SJSA1 (cell line): ENCODE measurements at regions not wholly inside any gene's neighbourhood (a gene's known extent, or its start where the extent isn't known, plus 50 kb on each side); places are given as distances from the start of the nearest gene placed in this dataset.

Experiments used
- DNase-seq, 2 experiments: peaks; one replicate each; pipeline ENCODE4 v3.0.0-alpha.2; 2015 to 2020; ENCODE audit warnings: low spot score in 2 of 2, low read depth in 1 of 2
- H3K27ac ChIP-seq: fragments of 250-450 bp; sonication (Bioruptor Pico); 2 replicates; pipeline ENCODE4 v1.5.1; 2020; ENCODE audit warnings: mild to moderate bottlenecking, moderate library complexity
- H3K27me3 ChIP-seq: fragments of 250-450 bp; sonication (Bioruptor Pico); replicated peaks from 2 replicates; pipeline ENCODE4 v1.5.1; 2020; ENCODE audit warnings: mild to moderate bottlenecking, moderate library complexity
- H3K36me3 ChIP-seq: fragments of 250-450 bp; sonication (Bioruptor Pico); 2 replicates; pipeline ENCODE4 v1.5.1; 2020; ENCODE audit warnings: mild to moderate bottlenecking
- H3K4me1 ChIP-seq: fragments of 250-450 bp; sonication (Bioruptor Pico); replicated peaks from 2 replicates; pipeline ENCODE4 v1.6.1; 2021; ENCODE audit warnings: mild to moderate bottlenecking
- H3K4me3 ChIP-seq: fragments of 250-450 bp; sonication (Bioruptor Pico); 2 replicates; pipeline ENCODE4 v1.5.1; 2020; ENCODE audit warnings: mild to moderate bottlenecking
- H3K9me3 ChIP-seq: fragments of 250-450 bp; sonication (Bioruptor Pico); replicated peaks from 2 replicates; pipeline ENCODE4 v1.5.1; 2020; ENCODE audit warnings: mild to moderate bottlenecking

- no peak for DNase-seq
- H3K4me3 ChIP-seq = no peak overlapping the region
- no peaks in the 10 kb centered on the region for H3K4me1 ChIP-seq
- H3K27ac ChIP-seq = no peak overlapping the region
- H3K36me3 ChIP-seq = no peaks in the 10 kb centered on the region
- H3K27me3 ChIP-seq = no peaks in the 10 kb centered on the region
- H3K9me3 ChIP-seq = no peaks in the 10 kb centered on the region; the same call in 1 of the 2 replicates
These were observed 976.9 kb downstream of the BRD1 start for GRCh38 chr22:48850658-48851287.

GRCh38 chr22:48849963-48850657 is 977.6 kb downstream of the BRD1 start:
- no peaks in the 10 kb centered on the region; the same call in 1 of the 2 replicates for H3K9me3 ChIP-seq
- no peaks in the 10 kb centered on the region for H3K36me3 ChIP-seq
- H3K4me3 ChIP-seq = no peak overlapping the region
- no peak for DNase-seq
- H3K27me3 ChIP-seq = no peaks in the 10 kb centered on the region
- no peak overlapping the region for H3K27ac ChIP-seq
- no peaks in the 10 kb centered on the region for H3K4me1 ChIP-seq

GRCh38 chr22:48849219-48849912 is 978.3 kb downstream of the BRD1 start:
- H3K27me3 ChIP-seq = no peaks in the 10 kb centered on the region
- no peak overlapping the region for H3K27ac ChIP-seq
- no peaks in the 10 kb centered on the region for H3K4me1 ChIP-seq
- no peaks in the 10 kb centered on the region for H3K36me3 ChIP-seq
- no peak overlapping the region for H3K4me3 ChIP-seq
- no peaks in the 10 kb centered on the region; the same call in 1 of the 2 replicates for H3K9me3 ChIP-seq
- DNase-seq = no peak

- DNase-seq = no peak
- Histone ChIP-seq H3K4me1 (no peaks in the 10 kb centered on the region), H3K27ac (no peak overlapping the region), H3K27me3 (no peaks in the 10 kb centered on the region), H3K4me3 (no peak overlapping the region), H3K9me3 (0 out of 2 replicates have a peak, but pooled peaks cover 3% of the 10 kb centered on the region), H3K36me3 (no peaks in the 10 kb centered on the region)
These were observed 981.5 kb downstream of the BRD1 start for GRCh38 chr22:48846200-48846599.

- Histone ChIP-seq H3K27ac (no peak overlapping the region), H3K27me3 (no peaks in the 10 kb centered on the region), H3K36me3 (no peaks in the 10 kb centered on the region), H3K4me1 (no peaks in the 10 kb centered on the region), H3K9me3 (0 out of 2 replicates have a peak, but pooled peaks cover 3% of the 10 kb centered on the region), H3K4me3 (no peak overlapping the region)
- no peak for DNase-seq
These were observed 982.2 kb downstream of the BRD1 start for GRCh38 chr22:48845356-48845936.

- no peak overlapping the region for H3K4me3 ChIP-seq
- no peaks in the 10 kb centered on the region for H3K4me1 ChIP-seq
- H3K9me3 ChIP-seq = 0 out of 2 replicates have a peak, but pooled peaks cover 3% of the 10 kb centered on the region
- no peak overlapping the region for H3K27ac ChIP-seq
- no peaks in the 10 kb centered on the region for H3K36me3 ChIP-seq
- H3K27me3 ChIP-seq = no peaks in the 10 kb centered on the region
- no peak for DNase-seq
These were observed 983.5 kb downstream of the BRD1 start for GRCh38 chr22:48844056-48844675.

- H3K36me3 ChIP-seq = no peaks in the 10 kb centered on the region
- no peaks in the 10 kb centered on the region for H3K4me1 ChIP-seq
- H3K4me3 ChIP-seq = no peak overlapping the region
- no peak for DNase-seq
- 0 out of 2 replicates have a peak, but pooled peaks cover 3% of the 10 kb centered on the region for H3K9me3 ChIP-seq
- H3K27ac ChIP-seq = no peak overlapping the region
- H3K27me3 ChIP-seq = no peaks in the 10 kb centered on the region
These were observed 984.0 kb downstream of the BRD1 start for GRCh38 chr22:48843640-48844039.

GRCh38 chr22:48842976-48843375 is 984.7 kb downstream of the BRD1 start:
- no peaks in the 10 kb centered on the region for H3K27me3 ChIP-seq
- 0 out of 2 replicates have a peak, but pooled peaks cover 3% of the 10 kb centered on the region for H3K9me3 ChIP-seq
- no peaks in the 10 kb centered on the region for H3K4me1 ChIP-seq
- H3K36me3 ChIP-seq = no peaks in the 10 kb centered on the region
- H3K4me3 ChIP-seq = no peak overlapping the region
- no peak overlapping the region for H3K27ac ChIP-seq
- DNase-seq = no peak

GRCh38 chr22:48842583-48842945 is 985.1 kb downstream of the BRD1 start:
- H3K27me3 ChIP-seq = no peaks in the 10 kb centered on the region
- H3K4me3 ChIP-seq = no peak overlapping the region
- H3K4me1 ChIP-seq = no peaks in the 10 kb centered on the region
- 0 out of 2 replicates have a peak, but pooled peaks cover 4% of the 10 kb centered on the region for H3K9me3 ChIP-seq
- DNase-seq = no peak
- no peak overlapping the region for H3K27ac ChIP-seq
- H3K36me3 ChIP-seq = no peaks in the 10 kb centered on the region

GRCh38 chr22:48841881-48842582 is 985.6 kb downstream of the BRD1 start:
- Histone ChIP-seq H3K27ac (no peak overlapping the region), H3K27me3 (no peaks in the 10 kb centered on the region), H3K36me3 (no peaks in the 10 kb centered on the region), H3K9me3 (0 out of 2 replicates have a peak, but pooled peaks cover 9% of the 10 kb centered on the region), H3K4me1 (no peaks in the 10 kb centered on the region), H3K4me3 (no peak overlapping the region)
- DNase-seq = no peak

- H3K4me1 ChIP-seq = no peaks in the 10 kb centered on the region
- H3K4me3 ChIP-seq = no peak overlapping the region
- no peak for DNase-seq
- H3K36me3 ChIP-seq = no peaks in the 10 kb centered on the region
- no peaks in the 10 kb centered on the region for H3K27me3 ChIP-seq
- H3K9me3 ChIP-seq = 0 out of 2 replicates have a peak, but pooled peaks cover 11% of the 10 kb centered on the region
- no peak overlapping the region for H3K27ac ChIP-seq
These were observed 987.3 kb downstream of the BRD1 start for GRCh38 chr22:48840112-48840949.
